ENCODE measurements at regions not wholly inside any gene's neighbourhood (a gene's known extent, or its start where the extent isn't known, plus 50 kb on each side); places are given as distances from the start of the nearest gene placed in this dataset.

DNA sequence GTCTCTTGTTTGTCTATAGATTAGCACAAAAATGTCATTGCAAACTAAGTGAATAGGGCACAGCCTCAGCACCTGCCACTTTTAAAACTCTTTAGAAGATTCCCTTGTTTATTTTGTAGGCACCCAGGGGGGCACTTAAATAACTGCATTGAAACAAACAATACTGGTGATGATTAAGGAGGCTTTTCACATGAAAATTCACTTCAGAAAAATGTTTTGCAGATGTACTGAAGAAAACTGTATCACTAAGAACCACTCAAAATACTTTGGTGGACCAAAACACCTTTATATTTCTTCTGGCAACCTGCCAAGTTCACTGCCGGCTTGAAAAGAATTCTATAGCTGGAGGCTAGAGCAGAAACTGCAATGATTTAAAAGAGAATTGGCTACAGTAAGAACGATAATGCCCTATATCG is 281.5 kb downstream of the TOX3 start:
- BruUV-seq (replicated peaks): no TSS peak
- in situ Hi-C loops (cut with HindIII; ENCODE audit: extremely low pct_ligation_motif_present, low pct_unique_long_range_greater_than_20kb) (no loop called here), intact Hi-C loops (cut with micrococcal nuclease; ENCODE audit: unreplicated experiment) (no loop called here)
- Histone ChIP-seq H3K9ac (ENCODE audit: insufficient read depth, low read depth, low read length) (no peak overlapping the region), H3K27me3 (ENCODE audit: control insufficient read depth in 1 of 2, insufficient read depth in 2 of 2, low read length in 2 of 2) (no peaks in the 10 kb centered on the region), H3K79me2 (ENCODE audit: insufficient read depth, low read length) (no peaks in the 10 kb centered on the region), H3K4me2 (ENCODE audit: low read depth, low read length) (no peak overlapping the region), H4K20me1 (ENCODE audit: insufficient read depth, low read length) (no peaks in the 10 kb centered on the region), H3K27ac (ENCODE audit: extremely low read length, insufficient read depth, low read length) (no peak overlapping the region), H3K9me3 (ENCODE audit: low read length) (no peaks in the 10 kb centered on the region), H2AFZ (ENCODE audit: low read length) (no peak overlapping the region), H3K4me1 (ENCODE audit: insufficient read depth, low read length) (no peaks in the 10 kb centered on the region), H3K4me3 (replicated peaks in 1 of 3; ENCODE audit: insufficient read depth in 1 of 3, low read depth in 2 of 3, low read length in 3 of 3) (no peak overlapping the region), H3K36me3 (replicated peaks in 1 of 2; ENCODE audit: control insufficient read depth in 1 of 2, insufficient read depth in 2 of 2, low read length in 2 of 2) (no peaks in the 10 kb centered on the region)
- no peak for DNase-seq (ENCODE audit: low spot score)
- peak; percentile 96 for TF ChIP-seq LCORL (IDR thresholded peaks at IDR 0.05)
- no peak for TF ChIP-seq LCORL (CRISPR knock-in tag; IDR thresholded peaks at IDR 0.05)
- TF ChIP-seq THAP11 (CRISPR knock-in tag; IDR thresholded peaks at IDR 0.05): no peak
- ATAC-seq: no peak
- POLR2A ChIA-PET: no interaction called here
- FAIRE-seq: no peak
- CTCF ChIA-PET (ENCODE audit: low intra/inter-chr PET ratio, low total read pairs): no interaction called here
- WGBS (ENCODE audit: low lambda C conversion rate): 72% methylated on average over 3 of the region's 3 CpGs

GRCh38 chr16:52257534-52257933 is 289.4 kb downstream of the TOX3 start:
- 28% methylated on average over 1 of the region's 1 CpG for WGBS (ENCODE audit: low lambda C conversion rate)

More at GRCh38 chr16:52257534-52257933, 289.4 kb downstream of the TOX3 start:
- no TSS peak for BruUV-seq (replicated peaks)
- FAIRE-seq (no peak), DNase-seq (ENCODE audit: low spot score) (no peak), ATAC-seq (no peak)
- Histone ChIP-seq H4K20me1 (ENCODE audit: insufficient read depth, low read length) (no peaks in the 10 kb centered on the region), H3K9me3 (ENCODE audit: low read length) (no peaks in the 10 kb centered on the region), H3K4me1 (ENCODE audit: insufficient read depth, low read length) (peaks cover 18% of the 10 kb centered on the region), H3K27ac (ENCODE audit: extremely low read length, insufficient read depth, low read length) (no peak overlapping the region), H2AFZ (ENCODE audit: low read length) (no peak overlapping the region), H3K4me3 (replicated peaks in 1 of 3; ENCODE audit: insufficient read depth in 1 of 3, low read depth in 2 of 3, low read length in 3 of 3) (no peak overlapping the region), H3K9ac (ENCODE audit: insufficient read depth, low read depth, low read length) (no peak overlapping the region), H3K27me3 (ENCODE audit: control insufficient read depth in 1 of 2, insufficient read depth in 2 of 2, low read length in 2 of 2) (no peaks in the 10 kb centered on the region), H3K79me2 (ENCODE audit: insufficient read depth, low read length) (no peaks in the 10 kb centered on the region), H3K4me2 (ENCODE audit: low read depth, low read length) (no peak overlapping the region), H3K36me3 (replicated peaks in 1 of 2; ENCODE audit: control insufficient read depth in 1 of 2, insufficient read depth in 2 of 2, low read length in 2 of 2) (no peaks in the 10 kb centered on the region)
- TF ChIP-seq RCOR2 (CRISPR knock-in tag; IDR thresholded peaks at IDR 0.05) (no peak), MTA3 (CRISPR knock-in tag; IDR thresholded peaks at IDR 0.05) (no peak), ZFP36L2 (CRISPR knock-in tag; IDR thresholded peaks at IDR 0.05) (no peak), ZNF510 (CRISPR knock-in tag; IDR thresholded peaks at IDR 0.05; ENCODE audit: low read depth) (no peak), LCORL (IDR thresholded peaks at IDR 0.05) (peak; percentile 59; the same call in 1 of the 2 replicates), LCORL (CRISPR knock-in tag; IDR thresholded peaks at IDR 0.05) (no peak), ZNF678 (CRISPR knock-in tag; IDR thresholded peaks at IDR 0.05) (no peak), ZFP36L1 (CRISPR knock-in tag; IDR thresholded peaks at IDR 0.05) (no peak)
- TF ChIP-seq, protein P1, sequence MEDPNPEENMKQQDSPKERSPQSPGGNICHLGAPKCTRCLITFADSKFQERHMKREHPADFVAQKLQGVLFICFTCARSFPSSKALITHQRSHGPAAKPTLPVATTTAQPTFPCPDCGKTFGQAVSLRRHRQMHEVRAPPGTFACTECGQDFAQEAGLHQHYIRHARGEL (CRISPR knock-in tag; IDR thresholded peaks at IDR 0.05): no peak
- in situ Hi-C loops (cut with HindIII; ENCODE audit: extremely low pct_ligation_motif_present, low pct_unique_long_range_greater_than_20kb) (no loop called here), intact Hi-C loops (cut with micrococcal nuclease; ENCODE audit: unreplicated experiment) (no loop called here)
- CTCF ChIA-PET (ENCODE audit: low intra/inter-chr PET ratio, low total read pairs): no interaction called here
- POLR2A ChIA-PET: no interaction called here
